ENCODE measurements at regions not wholly inside any gene's neighbourhood (a gene's known extent, or its start where the extent isn't known, plus 50 kb on each side); places are given as distances from the start of the nearest gene placed in this dataset.
A peak's percentile ranks its signal among the peaks of the same experiment; 100 is the strongest.

- TF ChIP-seq SUZ12 (IDR thresholded peaks at IDR 0.05; ENCODE audit: extremely low read depth, insufficient read depth, insufficient read length) (no peak), ZNF274 (IDR thresholded peaks at IDR 0.05; ENCODE audit: low read depth, low read length) (no peak), YY1 (IDR thresholded peaks at IDR 0.05; ENCODE audit: insufficient read depth, insufficient read length) (no peak)
These were observed 184.5 kb upstream of the KLF4 start for GRCh38 chr9:107673861-107674720.

GRCh38 chr9:107671588-107671987 lies 182.0 kb upstream of the KLF4 start:
- H3K9ac ChIP-seq (ENCODE audit: insufficient read length, low read depth): no peak overlapping the region

More at GRCh38 chr9:107673861-107674720, 184.5 kb upstream of the KLF4 start:
- no peaks in the 10 kb centered on the region for H3K27me3 ChIP-seq (ENCODE audit: insufficient read depth, insufficient read length)
- no peaks in the 10 kb centered on the region for H3K9me3 ChIP-seq (ENCODE audit: insufficient read depth, low read length)
- H3K36me3 ChIP-seq (ENCODE audit: insufficient read depth, insufficient read length, low read length): no peaks in the 10 kb centered on the region
- peak overlapping the region; percentile 1 for H3K9ac ChIP-seq (ENCODE audit: insufficient read length, low read depth)
- H3K4me3 ChIP-seq (ENCODE audit: insufficient read length, low read depth): no peak overlapping the region
- peaks cover 6% of the 10 kb centered on the region for H3K4me1 ChIP-seq (ENCODE audit: insufficient read depth, insufficient read length)
- DNase-seq (ENCODE audit: low read depth, low spot score): peak; percentile 52

GRCh38 chr9:107669422-107669821 lies 179.9 kb upstream of the KLF4 start:
- H3K9ac ChIP-seq (ENCODE audit: insufficient read length, low read depth): no peak overlapping the region
- no peaks in the 10 kb centered on the region for H3K36me3 ChIP-seq (ENCODE audit: insufficient read depth, insufficient read length, low read length)
- no peaks in the 10 kb centered on the region for H3K27me3 ChIP-seq (ENCODE audit: insufficient read depth, insufficient read length)
- no peaks in the 10 kb centered on the region for H3K4me1 ChIP-seq (ENCODE audit: insufficient read depth, insufficient read length)
- H3K9me3 ChIP-seq (ENCODE audit: insufficient read depth, low read length): no peaks in the 10 kb centered on the region
- TF ChIP-seq SUZ12 (IDR thresholded peaks at IDR 0.05; ENCODE audit: extremely low read depth, insufficient read depth, insufficient read length) (no peak), YY1 (IDR thresholded peaks at IDR 0.05; ENCODE audit: insufficient read depth, insufficient read length) (no peak), ZNF274 (IDR thresholded peaks at IDR 0.05; ENCODE audit: low read depth, low read length) (no peak)
- no peak overlapping the region for H3K4me3 ChIP-seq (ENCODE audit: insufficient read length, low read depth)
- DNase-seq (ENCODE audit: low read depth, low spot score): no peak

More at GRCh38 chr9:107671588-107671987, 182.0 kb upstream of the KLF4 start:
- Histone ChIP-seq H3K9me3 (ENCODE audit: insufficient read depth, low read length) (no peaks in the 10 kb centered on the region), H3K27me3 (ENCODE audit: insufficient read depth, insufficient read length) (no peaks in the 10 kb centered on the region), H3K4me1 (ENCODE audit: insufficient read depth, insufficient read length) (peaks cover 6% of the 10 kb centered on the region), H3K36me3 (ENCODE audit: insufficient read depth, insufficient read length, low read length) (no peaks in the 10 kb centered on the region), H3K4me3 (ENCODE audit: insufficient read length, low read depth) (no peak overlapping the region)
- TF ChIP-seq SUZ12 (IDR thresholded peaks at IDR 0.05; ENCODE audit: extremely low read depth, insufficient read depth, insufficient read length): no peak
- no peak for TF ChIP-seq YY1 (IDR thresholded peaks at IDR 0.05; ENCODE audit: insufficient read depth, insufficient read length)
- no peak for TF ChIP-seq ZNF274 (IDR thresholded peaks at IDR 0.05; ENCODE audit: low read depth, low read length)
- no peak for DNase-seq (ENCODE audit: low read depth, low spot score)

- Histone ChIP-seq H3K9me3 (ENCODE audit: insufficient read depth, low read length) (no peaks in the 10 kb centered on the region), H3K4me1 (ENCODE audit: insufficient read depth, insufficient read length) (no peaks in the 10 kb centered on the region), H3K36me3 (ENCODE audit: insufficient read depth, insufficient read length, low read length) (no peaks in the 10 kb centered on the region), H3K27me3 (ENCODE audit: insufficient read depth, insufficient read length) (no peaks in the 10 kb centered on the region), H3K9ac (ENCODE audit: insufficient read length, low read depth) (no peak overlapping the region), H3K4me3 (ENCODE audit: insufficient read length, low read depth) (no peak overlapping the region)
- TF ChIP-seq ZNF274 (IDR thresholded peaks at IDR 0.05; ENCODE audit: low read depth, low read length): no peak
- TF ChIP-seq YY1 (IDR thresholded peaks at IDR 0.05; ENCODE audit: insufficient read depth, insufficient read length): no peak
- no peak for TF ChIP-seq SUZ12 (IDR thresholded peaks at IDR 0.05; ENCODE audit: extremely low read depth, insufficient read depth, insufficient read length)
- DNase-seq (ENCODE audit: low read depth, low spot score): no peak
These were observed 177.9 kb upstream of the KLF4 start for GRCh38 chr9:107667231-107668070.

GRCh38 chr9:107665057-107665456 lies 175.5 kb upstream of the KLF4 start:
- Histone ChIP-seq H3K36me3 (ENCODE audit: insufficient read depth, insufficient read length, low read length) (no peaks in the 10 kb centered on the region), H3K27me3 (ENCODE audit: insufficient read depth, insufficient read length) (no peaks in the 10 kb centered on the region), H3K9me3 (ENCODE audit: insufficient read depth, low read length) (no peaks in the 10 kb centered on the region), H3K9ac (ENCODE audit: insufficient read length, low read depth) (no peak overlapping the region), H3K4me3 (ENCODE audit: insufficient read length, low read depth) (no peak overlapping the region), H3K4me1 (ENCODE audit: insufficient read depth, insufficient read length) (no peaks in the 10 kb centered on the region)
- no peak for DNase-seq (ENCODE audit: low read depth, low spot score)
- TF ChIP-seq YY1 (IDR thresholded peaks at IDR 0.05; ENCODE audit: insufficient read depth, insufficient read length): no peak
- no peak for TF ChIP-seq ZNF274 (IDR thresholded peaks at IDR 0.05; ENCODE audit: low read depth, low read length)
- no peak for TF ChIP-seq SUZ12 (IDR thresholded peaks at IDR 0.05; ENCODE audit: extremely low read depth, insufficient read depth, insufficient read length)

GRCh38 chr9:107660976-107661375 lies 171.4 kb upstream of the KLF4 start:
- H3K36me3 ChIP-seq (ENCODE audit: insufficient read depth, insufficient read length, low read length): no peaks in the 10 kb centered on the region
- no peaks in the 10 kb centered on the region for H3K4me1 ChIP-seq (ENCODE audit: insufficient read depth, insufficient read length)
- H3K4me3 ChIP-seq (ENCODE audit: insufficient read length, low read depth): no peak overlapping the region
- DNase-seq (ENCODE audit: low read depth, low spot score): no peak
- no peak for TF ChIP-seq YY1 (IDR thresholded peaks at IDR 0.05; ENCODE audit: insufficient read depth, insufficient read length)
- TF ChIP-seq SUZ12 (IDR thresholded peaks at IDR 0.05; ENCODE audit: extremely low read depth, insufficient read depth, insufficient read length): no peak
- no peak for TF ChIP-seq ZNF274 (IDR thresholded peaks at IDR 0.05; ENCODE audit: low read depth, low read length)
- no peaks in the 10 kb centered on the region; the same call in 1 of the 2 replicates for H3K9me3 ChIP-seq (ENCODE audit: insufficient read depth, low read length)
- no peaks in the 10 kb centered on the region for H3K27me3 ChIP-seq (ENCODE audit: insufficient read depth, insufficient read length)
- no peak overlapping the region for H3K9ac ChIP-seq (ENCODE audit: insufficient read length, low read depth)

All from NT2/D1 (cell line).